Stimulated activated CD4-positive, alpha-beta T cell treated with anti-CD3 and anti-CD28 coated beads, Interleukin-12 subunit alpha, Interleukin-12 subunit beta, amount 100 ng/mL, for 48 hours (primary cell): ENCODE measurements at regions not wholly inside any gene's neighbourhood (a gene's known extent, or its start where the extent isn't known, plus 50 kb on each side); places are given as distances from the start of the nearest gene placed in this dataset.

ENCODE experiments used
- DNase-seq, 3 donors: peaks; one replicate each; pipeline ENCODE4 v3.0.0-alpha.2; 2020; ENCODE audit warnings: low read depth in 2 of 3, low spot score in 1 of 3

- no peak for DNase-seq
These were observed 50.9 kb upstream of the FAM241A start for GRCh38 chr4:112094330-112094729.
